Stimulated activated CD8-positive, alpha-beta memory T cell treated with anti-CD3 and anti-CD28 coated beads, Interleukin-7, amount 100 ng/mL, for 1 hour (primary cell): ENCODE measurements at regions not wholly inside any gene's neighbourhood (a gene's known extent, or its start where the extent isn't known, plus 50 kb on each side); places are given as distances from the start of the nearest gene placed in this dataset.

Source experiments
- DNase-seq, 2 donors: peaks; one replicate each; pipeline ENCODE4 v3.0.0-alpha.2; 2020; ENCODE audit warnings: low read depth in 2 of 2

DNA sequence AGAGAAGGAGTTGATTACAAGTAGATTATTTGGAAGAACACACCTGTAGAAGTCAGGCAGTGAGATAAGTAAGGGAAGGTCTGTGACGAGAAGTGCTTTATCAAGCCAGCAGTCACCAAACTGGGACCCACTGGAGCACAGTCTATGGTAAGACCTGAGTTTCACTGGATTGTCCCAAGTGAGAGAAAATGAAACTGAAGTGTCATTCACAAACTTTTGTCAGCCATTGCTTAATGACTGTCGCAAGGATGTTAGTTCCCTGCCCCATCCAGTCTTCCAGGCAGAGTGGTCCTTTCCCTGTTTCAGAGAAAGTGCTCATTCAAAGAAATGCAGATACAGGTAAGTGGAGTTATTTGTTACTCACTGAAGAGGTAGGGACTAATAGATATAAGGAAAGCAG lies 728.0 kb upstream of the TENM4 start:
- DNase-seq, result no peak

DNA sequence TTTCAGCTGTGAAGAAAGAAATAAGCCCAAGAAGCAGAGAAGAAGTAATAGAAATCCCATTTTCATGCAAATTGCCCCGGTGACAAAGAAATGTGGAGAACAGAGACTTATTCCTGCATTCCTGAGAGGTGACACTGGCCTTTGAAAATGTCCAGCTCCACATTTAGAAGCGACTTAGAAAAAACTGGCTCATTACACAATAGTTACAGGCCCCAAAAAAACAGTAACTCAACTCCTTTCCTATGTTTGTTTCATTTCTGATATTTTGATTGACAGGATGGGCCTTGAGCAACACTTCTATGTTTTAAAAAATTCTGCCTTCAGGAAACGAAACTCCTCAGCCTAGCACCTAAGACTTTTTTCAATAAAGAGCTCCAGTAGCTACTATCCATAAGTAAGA lies 726.9 kb upstream of the TENM4 start:
- DNase-seq, result no peak

DNA sequence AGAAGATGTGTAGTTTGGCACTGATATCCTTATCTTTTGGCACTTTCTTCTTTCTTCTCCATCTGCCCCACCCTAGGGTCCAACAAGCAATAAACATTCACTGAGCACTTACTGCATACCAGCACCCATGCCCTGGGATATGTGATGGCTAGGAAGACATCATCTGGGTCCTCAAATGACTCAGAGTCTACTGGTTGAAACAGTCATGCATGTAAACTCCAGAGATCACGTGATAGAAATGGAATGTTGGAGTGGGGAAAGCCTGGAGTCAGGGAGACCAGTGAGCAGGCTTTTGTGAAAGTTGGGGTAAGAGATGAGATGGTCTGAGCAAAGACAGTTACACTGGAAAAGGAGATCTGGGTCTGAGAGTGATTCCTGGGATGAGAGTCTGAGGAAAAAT lies 724.9 kb upstream of the TENM4 start:
- DNase-seq, result no peak

DNA sequence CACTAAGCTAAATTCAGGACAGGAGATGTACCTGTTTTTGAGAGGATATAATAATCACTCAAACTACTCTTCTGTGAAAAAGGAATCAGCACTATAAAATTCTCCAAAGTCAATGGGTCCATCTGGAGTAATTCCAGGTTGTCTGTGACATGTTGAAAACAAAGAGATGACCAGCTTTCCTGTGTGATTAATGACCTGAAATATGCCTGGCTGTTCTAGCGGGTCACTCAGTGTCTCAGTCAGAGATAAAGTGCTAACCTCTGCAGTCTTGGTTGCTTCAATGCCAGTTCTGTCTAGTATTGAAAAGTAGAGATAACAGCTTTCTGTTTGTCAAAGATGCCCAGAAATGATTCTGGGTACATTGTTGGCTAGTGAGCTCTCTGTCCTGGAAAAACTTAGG lies 722.6 kb upstream of the TENM4 start:
- DNase-seq, result no peak

DNA sequence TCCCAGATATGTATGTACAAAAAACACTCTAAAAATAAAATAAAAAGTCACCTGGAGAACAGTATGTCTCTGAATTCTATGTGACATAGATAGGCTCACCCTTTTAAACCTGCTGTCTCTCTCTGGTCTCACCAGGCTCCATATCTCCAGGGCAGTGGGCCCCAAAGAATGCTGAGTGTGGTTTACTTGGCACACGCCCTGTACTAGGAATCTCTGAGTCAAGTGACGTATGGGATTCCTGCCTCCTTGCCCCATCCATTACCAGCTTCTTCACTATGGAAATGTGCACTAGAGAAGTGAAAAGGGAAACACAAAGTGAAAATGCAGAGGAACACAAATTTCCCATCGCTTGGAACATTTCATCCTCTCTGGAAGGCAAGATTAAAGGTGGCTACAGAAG lies 722.2 kb upstream of the TENM4 start:
- no peak for DNase-seq

DNA sequence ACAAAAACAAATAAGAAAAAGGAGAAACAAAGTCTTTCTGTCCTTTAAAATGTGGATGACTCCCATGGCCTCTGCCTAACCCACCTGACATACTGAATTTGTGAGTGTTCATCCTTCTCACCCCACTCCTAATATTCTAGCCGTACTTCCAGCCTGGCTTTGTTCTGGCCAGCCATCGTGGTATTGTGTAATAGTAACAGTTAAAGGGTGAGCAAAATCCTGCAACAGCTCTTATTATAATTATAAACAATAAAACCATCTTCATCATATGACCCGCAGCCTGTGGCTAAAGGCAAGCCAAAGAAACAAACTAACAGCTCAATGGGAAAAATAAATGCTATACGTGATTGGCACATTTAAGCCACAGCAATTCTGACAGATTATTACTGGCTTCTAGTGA lies 721.6 kb upstream of the TENM4 start:
- no peak for DNase-seq

DNA sequence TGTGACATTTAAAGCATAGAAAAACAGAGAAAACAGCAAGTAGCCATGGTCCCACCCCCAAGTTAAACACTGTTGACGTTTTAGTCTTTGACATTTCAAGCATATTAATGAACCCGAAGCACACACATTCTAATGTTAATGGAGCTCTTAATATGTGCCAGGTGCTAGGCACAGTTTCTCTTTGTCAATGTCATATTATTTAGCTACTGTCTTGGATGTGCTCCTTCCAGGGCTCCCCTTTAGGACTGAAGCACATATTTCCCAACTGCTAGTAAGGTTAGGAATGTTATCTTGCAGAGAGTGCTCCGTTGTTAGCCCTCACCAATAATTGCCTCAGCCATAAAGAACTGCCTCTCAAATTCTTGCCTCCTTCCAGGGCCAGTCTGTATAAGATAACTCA lies 716.6 kb upstream of the TENM4 start:
- DNase-seq, result no peak

DNA sequence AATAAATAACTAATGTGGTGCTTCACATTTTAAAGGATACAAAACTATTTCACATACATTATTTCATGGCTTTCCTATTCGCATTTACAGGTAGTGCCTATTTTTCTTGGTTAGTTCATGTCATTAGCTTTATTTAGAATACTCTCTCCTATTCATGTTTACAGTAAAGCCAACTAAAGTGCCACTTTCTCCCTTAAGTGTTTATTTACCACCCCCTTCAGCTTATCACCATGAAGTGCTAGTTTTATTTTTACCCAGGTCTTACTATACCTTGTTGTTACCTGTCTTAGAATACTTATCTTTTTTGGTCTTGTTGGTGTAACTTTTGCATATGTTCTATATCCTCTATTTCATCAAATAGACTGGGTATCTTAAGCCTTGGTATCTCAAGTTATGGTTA lies 715.2 kb upstream of the TENM4 start:
- no peak for DNase-seq

DNA sequence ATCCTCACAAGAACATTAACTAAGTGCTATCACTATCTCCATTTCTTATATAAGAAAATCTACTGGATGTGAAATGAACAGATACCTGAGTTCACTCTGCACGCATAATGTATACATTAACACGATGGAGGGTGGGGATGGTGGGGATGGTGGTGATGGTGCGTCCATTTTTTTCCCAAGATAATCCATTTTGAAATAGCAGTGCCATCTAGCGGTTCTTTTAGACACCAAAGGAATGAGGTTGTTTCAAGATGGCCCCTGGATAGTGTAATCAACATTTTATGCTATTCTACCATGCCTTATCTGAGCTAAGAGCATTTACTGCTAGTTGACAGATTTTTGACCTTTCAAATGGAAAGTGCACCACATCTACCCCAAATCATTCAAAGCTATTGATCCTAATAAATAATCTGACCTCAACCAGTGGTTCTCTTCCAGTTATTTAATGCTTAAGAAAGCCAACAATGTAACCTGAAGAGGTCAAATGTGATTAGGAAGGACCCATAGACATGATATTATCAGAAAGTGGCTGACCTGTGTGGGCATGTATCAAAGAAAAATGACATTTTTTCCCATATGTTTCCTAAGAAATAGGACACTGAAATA lies 714.7 kb upstream of the TENM4 start:
- DNase-seq, result no peak

DNA sequence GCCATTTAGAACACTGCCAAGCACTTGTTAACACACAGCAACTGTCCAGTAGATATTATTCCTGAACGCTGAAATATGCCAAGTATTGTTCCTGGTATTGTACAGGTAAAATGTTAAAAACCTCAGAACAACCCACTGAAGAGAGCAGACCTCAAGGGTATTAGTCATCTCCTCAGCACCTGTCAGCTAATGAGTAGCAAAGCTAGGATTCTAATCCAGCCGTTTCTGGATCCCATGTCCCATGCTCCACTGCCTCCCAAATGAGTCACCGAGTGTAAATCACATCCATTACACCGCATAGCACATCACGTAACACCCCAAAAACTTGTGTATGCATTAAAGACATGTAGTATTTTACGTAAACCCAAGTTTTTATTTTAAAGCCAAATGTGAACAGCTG lies 705.4 kb upstream of the TENM4 start:
- no peak for DNase-seq

DNA sequence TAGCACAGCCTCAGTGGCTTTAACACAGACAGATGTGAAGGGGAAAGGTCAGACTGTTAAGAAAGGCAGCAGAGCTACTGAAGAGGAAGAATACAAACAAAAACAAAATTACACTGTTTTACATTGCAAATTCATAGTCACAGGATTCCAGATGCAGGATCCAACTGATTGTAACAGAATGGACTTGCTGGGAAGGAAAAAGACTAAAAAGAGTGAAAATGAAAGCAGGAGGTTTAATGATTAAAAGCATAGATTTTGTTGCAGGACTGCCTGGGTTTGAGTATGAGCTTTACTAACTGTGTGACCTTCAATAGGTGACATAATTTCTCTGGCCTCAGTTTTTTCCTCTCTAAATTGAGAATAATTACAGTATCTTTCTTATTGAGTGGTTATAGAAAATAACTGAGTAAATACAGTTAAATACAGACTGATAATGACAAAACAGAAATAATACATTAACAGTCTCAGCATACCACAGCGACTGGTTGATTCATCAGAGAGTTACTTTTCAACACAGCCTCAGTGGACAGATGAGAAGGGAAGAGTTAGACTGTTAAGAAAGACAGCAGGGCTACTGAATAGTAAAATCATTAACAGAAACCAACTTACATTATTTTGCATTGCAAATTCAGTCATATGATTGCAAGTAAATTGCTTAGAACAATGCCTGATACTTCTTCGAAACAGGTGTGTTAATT lies 704.2 kb upstream of the TENM4 start:
- DNase-seq, result no peak

DNA sequence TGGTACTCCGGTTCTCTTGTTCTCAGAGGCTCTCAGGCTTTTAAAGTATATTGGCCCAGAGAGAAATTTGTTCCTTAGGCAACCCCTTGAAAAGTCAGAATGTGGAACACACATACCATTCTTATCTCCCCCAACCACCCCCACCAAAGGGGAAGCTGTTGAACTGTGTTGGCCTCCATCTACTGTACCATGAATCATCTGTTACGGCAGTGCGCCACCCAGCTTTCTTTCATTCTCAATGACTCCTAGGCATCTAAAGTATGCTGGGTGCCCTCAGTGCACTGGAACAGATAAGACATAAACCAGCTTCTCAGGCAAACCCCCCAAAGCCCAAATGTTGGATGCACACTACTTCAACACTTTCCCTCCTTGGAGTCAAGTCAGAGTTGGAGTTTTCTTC lies 696.2 kb upstream of the TENM4 start:
- no peak for DNase-seq

DNA sequence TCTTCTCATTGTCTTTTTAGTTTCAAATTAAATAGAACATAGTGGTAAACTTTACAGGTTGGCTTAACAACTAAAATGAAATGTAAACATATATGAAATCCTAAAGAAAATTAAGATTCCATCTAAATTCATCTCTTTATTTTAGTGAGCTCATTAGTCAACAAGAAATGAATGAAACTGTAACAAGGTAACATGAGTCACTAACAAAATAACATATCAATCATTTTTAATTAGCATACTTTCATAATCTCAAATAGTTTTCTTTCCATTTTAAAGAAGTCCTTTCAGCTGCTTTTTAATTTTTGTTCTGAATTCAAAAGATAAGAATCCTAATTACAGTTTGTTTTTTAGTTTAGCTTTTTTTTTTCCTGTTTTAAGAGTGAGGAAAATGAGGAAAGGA lies 688.6 kb upstream of the TENM4 start:
- no peak for DNase-seq

DNA sequence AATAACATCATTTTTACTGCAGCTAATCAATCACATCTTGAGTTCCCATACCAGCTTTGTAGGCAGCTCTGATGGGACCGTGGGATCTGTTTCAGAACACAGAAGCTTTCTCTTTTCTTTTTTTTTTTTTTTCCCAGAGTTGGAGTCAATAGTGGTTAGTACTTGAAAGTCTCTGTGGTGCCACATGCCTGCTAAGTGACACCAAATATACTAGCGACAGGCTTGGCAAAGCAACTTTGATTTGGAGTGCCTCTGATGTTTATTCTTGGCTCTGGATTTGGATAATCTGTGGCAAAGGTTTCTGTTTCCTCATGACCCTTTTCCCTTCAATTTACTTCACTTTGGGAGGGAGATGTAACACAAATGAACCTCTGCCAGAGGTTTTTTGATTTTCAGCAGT lies 681.4 kb upstream of the TENM4 start:
- no peak for DNase-seq

DNA sequence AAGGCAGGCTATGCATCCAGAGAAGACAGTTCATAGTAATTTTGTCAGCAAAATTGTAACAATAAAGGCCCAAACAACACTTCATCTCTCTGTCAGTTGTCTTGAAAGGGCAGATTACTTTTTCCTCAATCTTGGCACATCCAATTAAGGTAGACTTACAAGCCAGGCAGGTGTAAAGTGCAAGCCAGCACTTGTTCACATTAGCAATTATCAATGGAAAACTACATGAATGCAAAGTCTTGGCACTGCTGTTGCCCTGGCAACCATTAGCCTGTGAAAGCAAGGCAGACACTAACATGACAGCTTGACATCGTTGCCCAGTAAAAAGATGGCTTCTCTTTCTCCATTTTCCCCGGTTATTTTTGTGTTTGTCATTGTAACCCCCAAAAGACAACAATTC lies 677.2 kb upstream of the TENM4 start:
- DNase-seq, result no peak

DNA sequence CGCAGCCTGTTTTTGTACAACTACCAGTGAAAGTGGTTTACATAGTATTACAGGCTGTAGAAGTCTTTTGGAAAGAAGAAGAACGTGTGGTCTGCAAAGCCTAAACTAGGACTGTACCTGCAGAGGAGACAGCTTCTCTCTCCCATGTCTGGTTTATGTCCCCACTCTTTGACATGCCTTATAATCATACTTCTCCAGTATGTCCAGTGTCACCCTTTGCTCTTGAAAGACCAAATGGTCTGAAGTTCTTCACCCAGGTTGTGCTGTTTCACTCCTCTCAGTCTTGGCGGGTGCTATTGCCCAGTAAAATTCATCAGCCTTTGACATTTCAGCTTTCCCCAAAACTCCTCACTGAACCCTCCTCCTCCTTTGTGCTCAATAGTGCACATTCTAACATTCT lies 676.0 kb upstream of the TENM4 start:
- no peak for DNase-seq

DNA sequence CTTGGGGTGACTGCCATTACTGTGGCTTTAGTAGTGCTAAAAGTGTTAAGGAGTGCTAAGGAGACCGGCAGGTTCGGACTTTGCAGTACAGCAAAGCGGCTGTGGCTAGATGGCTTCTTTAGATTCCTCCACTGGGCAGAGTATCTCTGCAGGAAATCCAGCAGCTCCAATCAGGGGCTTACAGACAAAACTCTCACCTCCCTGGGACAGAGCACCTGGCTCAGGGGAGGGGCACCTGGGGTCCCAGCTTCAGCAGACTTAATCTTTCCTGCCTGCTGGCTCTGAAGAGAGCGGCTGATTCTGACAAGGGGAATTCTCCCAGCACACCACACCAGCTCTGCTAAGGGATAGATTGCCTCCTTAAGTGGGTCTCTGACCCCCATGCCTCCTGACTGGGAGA lies 668.8 kb upstream of the TENM4 start:
- DNase-seq, result no peak

DNA sequence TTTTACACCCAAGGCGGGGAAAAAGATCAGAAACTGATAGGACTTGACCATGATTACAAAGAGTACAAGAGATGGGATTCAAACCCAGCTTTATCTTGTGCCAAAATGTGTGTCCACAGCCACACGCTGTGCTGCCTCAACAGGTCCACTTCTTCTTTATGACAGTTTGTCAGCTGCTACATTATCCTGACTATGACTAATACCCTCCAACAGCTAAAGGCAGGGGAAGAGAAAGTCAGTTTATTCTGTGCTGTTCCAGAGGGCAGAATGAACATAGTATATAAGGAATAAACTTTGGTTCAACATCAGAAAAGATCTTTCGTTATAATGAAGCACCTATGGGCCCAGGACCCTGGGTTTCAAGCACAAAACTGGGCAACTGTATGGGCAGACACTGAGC lies 668.2 kb upstream of the TENM4 start:
- DNase-seq, result no peak

DNA sequence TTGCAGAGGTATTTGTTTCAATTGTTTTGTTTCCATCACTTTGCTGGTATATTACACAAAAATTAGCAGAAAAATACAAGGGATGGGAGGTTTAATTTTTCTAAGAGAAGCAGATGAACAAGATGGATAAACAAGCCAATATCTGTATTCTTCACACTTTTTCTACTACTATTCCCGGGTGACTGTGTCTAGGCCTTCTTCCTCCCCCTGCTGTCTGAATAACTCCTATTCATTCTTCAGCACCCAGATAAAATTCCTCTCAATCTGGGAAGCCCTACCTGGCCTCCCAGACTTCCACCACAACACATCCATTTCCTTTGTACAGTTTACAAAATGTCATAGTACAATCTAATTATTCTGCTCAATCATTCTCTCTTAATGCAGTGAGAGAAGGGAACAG lies 666.6 kb upstream of the TENM4 start:
- no peak for DNase-seq

DNA sequence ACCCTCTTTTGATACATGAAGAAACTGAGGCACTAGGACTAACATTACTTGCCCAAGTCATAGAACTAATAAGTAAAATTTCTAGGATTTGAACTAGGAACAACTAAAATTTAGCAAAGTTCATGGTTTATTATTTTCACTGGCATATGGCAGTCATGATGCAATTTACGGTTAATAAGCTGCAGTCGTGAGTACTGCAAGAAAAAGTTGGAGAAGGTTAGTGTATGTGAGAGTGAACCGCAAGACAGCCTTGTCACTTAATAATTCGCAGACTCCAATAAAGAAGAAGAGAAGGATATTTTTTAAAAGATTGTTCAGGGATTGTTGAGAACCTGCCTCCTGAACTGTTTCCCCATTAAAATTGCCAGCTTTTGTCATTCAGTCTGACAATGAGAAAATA lies 663.4 kb upstream of the TENM4 start:
- no peak for DNase-seq

DNA sequence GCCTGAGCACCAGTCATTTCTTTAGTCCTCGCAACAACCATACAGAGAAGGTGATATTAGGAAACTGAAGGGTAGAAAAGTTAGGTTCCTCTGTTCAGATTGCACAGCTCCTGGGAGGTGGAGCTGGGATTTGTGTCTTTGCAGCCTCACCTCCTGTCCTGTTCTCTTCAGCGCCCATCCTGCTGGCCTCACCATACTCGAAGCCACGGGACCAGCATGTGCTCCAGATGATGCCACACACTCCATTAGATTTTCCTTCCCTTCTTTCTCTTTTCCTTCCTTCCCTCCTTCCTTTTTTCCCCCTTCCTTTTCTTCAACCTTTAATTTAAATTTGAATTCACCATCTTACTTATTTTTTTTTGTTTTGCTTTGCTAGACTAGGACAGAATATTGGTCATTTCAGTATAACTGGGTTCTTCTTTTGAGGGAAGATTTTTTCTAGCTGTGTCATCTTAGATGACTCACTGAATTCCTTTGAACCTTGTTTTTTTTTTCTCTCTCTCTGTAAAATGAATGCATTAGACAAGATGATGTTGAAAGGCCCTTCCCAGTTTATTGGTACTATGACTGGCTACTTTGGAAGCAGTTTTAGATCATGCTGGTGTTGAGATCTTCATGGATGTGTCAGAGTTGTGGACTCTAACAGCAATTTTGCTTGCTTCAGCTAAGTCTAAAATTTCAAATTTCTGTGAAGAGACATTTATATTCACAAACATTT lies 662.5 kb upstream of the TENM4 start:
- no peak for DNase-seq

DNA sequence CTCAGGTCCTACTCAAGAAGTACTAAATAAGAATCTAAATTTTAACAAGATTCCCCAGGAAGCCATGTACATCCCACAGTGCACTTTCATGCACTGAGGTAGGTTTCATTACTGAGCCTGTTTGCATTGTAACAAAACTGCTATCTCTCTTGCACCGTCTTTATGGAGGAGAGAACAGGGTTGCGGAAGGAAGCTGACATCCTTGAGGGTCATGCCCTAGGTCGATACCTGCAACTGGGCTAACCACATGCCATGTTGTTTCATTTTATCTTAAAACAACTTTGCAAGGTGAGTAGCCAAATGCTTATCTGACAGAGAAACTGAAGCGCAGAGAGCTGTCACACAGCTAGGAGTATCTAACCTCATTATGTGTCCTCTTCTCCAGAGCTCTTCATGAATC lies 656.3 kb upstream of the TENM4 start:
- DNase-seq, result no peak

DNA sequence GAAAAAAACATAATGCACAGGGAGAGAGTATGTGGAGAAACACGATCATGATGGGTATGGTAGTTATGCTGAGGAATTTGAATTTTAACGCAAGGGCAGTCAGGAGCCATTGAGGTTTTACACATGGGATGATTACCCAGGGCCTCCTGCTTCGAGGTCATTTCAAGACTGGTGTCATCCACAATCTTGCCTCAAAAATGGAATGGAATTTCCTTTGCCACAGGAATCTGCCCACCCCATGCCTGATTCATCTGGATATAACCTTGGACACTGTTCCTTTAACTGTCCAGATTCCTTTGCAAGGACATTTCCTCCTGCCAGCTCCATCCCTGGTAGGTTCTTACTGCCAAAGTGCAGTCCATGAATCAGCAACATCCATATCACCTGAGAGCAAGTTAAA lies 655.9 kb upstream of the TENM4 start:
- no peak for DNase-seq
